NCI-H2171 (cell line): ENCODE measurements at regions not wholly inside any gene's neighbourhood (a gene's known extent, or its start where the extent isn't known, plus 50 kb on each side); places are given as distances from the start of the nearest gene placed in this dataset.
"Not testable (repeated sequence)": the region's sequence is repeated elsewhere in the genome, so short reads cannot be mapped to it uniquely, and the experiment has no call there.

Experiments used
- DNase-seq: peaks from one replicate; lab custom pipeline; 2025; lab: John Stamatoyannopoulos, UW

DNA sequence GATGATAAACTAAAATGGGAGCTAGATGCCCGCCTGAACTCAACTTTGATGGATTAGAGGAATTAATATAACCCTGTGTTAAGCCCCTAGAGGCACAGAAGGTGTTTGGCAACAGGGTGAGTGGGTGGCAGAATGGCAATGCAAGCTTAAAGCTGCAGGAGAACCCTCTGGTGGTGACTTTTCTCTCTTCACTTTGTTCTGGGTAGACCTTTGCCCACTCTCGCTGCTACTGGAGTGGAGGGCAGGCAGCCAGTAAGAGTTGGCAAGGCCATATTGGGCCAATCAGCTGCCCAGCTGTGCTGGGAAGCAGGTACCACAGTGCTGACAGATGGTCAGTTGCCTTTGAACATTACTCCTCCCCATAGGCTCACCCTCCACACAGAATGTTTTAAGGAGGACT is 468.2 kb downstream of the MMUT start:
- no peak for DNase-seq

GRCh38 chr6:48990739-48991138 is 472.3 kb downstream of the MMUT start:
- no peak for DNase-seq

DNA sequence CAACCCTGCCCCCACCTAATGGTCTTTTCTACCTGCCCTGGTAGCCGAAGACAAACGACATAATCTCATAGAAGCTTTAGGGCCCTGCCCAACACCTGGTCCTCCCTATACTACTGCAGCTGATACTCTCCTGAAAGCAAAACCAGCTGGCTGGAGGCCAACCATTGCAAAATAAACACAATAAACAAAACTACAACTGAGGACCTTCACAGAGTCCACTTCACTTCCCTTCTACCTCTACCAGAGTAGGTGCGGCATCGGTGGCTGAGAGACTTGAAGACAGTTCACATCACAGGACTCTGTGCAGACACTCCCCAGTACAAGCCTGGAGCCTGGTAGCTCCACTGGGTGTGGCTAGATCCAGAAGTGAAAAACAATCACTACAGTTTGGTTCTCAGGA is 476.2 kb downstream of the MMUT start:
- no peak for DNase-seq

- no peak for DNase-seq
Observed at GRCh38 chr6:48986105-48986504, 476.9 kb downstream of the MMUT start.

GRCh38 chr6:48985025-48985424 is 478.0 kb downstream of the MMUT start:
- DNase-seq = no peak

DNA sequence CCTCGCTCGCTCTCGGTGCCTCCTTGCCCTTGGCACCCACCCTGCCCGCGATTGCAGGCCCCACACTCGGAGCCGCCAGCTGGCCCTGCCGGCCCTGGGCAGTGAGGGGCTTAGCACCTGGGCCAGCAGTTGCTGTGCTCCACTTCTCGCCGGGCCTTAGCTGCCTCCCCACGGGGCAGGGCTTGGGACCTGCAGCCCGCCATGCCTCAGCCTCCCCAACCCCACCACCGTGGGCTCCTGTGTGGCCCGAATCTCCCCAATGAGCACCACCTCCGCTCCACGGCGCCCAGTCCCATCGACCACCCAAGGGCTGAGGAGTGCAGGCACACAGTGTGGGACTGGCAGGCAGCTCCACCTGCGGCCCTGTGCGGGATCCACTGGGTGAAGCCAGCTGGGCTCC is 479.1 kb downstream of the MMUT start:
- DNase-seq = not testable (repeated sequence)

DNA sequence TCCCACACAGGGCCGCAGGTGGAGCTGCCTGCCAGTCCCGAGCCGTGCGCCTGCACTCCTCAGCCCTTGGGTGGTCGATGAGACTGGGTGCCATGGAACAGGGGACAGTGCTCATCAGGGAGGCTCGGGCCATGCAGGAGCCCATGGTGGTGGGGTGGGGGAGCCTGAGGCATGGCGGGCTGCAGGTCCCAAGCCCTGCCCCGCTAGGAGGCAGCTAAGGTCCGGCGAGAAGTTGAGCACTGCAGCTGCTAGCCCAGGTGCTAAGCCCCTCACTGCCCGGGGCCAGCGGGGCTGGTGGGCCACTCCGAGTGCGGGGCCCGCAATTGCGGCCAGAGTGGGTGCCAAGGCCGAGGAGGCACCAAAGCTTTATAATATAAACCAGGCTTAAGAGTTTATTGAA is 479.7 kb downstream of the MMUT start:
- DNase-seq = no peak

GRCh38 chr6:48979806-48980205 is 483.2 kb downstream of the MMUT start:
- no peak for DNase-seq

DNA sequence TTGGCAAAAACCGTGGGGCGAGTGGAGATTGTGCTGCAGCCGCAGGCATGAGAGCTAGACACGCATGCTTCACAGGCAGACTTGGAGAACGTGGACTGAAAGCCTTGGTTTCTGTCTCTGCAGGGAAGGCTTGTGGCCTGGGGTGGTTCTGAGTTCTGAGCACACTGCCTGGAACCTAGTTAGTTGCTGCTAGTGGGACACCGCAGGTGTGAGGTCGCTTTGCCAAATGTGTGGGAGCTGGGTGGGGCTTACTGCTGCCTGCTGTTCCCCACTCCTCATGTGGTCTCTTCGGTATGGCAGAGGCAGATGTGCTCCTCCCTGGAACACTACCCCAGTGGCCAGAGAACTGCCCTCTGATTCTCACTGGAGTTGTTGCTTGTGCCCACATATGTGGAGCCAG is 484.0 kb downstream of the MMUT start:
- no peak for DNase-seq

DNA sequence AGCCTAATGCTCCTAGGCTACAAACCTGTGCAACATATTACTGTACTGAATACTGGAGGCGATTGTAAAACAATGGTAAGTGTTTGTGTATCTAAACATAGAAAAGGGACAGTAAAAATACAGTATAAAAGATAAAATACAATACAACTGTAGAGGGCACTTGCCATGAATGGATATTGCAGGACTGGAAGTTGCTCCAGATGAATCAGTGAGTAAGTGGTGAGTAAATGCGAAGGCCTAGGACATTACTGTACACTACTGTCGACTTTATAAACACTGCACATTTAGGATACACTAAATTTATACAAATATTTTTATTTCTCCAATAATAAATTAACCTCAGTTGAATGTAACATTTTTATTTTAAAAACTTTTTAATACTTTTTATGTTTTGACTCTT is 485.0 kb downstream of the MMUT start:
- DNase-seq = no peak

- DNase-seq = no peak
Observed at GRCh38 chr6:48977573-48977972, 485.5 kb downstream of the MMUT start.

GRCh38 chr6:48973491-48973890 is 489.6 kb downstream of the MMUT start:
- no peak for DNase-seq

DNA sequence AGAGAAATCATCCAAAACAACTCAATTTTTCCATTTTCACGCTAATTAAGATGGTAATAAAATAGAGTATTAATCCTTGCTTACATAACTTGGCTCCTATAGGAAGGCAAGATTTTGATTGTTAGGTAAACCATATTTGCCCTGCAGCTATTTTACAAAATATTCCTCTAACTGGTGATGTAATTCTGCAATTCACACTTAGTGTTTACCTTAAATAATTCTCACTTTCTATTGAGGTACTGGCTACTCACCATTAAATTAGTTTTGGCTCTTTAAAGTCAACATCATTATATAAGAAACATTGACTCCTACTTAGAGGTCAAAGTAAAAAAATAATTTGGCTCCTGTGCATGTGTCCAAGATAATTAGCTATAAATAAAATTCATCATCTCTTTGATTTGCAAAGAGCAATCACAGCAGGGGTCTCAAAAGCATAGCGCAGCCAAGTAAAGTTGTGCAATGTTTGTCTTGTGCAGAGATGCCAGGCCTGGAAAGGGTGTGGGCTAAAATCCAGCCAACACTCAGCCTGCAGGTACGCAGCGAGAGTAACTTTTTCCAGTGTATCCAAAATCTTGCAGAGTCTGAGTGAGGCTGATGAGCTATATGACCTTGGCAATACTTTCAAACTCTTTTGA is 501.2 kb downstream of the MMUT start:
- no peak for DNase-seq

- no peak for DNase-seq
Observed at GRCh38 chr6:48959251-48960060, 503.6 kb downstream of the MMUT start.

- no peak for DNase-seq
Observed at GRCh38 chr6:48957781-48958180, 505.3 kb downstream of the MMUT start.

DNA sequence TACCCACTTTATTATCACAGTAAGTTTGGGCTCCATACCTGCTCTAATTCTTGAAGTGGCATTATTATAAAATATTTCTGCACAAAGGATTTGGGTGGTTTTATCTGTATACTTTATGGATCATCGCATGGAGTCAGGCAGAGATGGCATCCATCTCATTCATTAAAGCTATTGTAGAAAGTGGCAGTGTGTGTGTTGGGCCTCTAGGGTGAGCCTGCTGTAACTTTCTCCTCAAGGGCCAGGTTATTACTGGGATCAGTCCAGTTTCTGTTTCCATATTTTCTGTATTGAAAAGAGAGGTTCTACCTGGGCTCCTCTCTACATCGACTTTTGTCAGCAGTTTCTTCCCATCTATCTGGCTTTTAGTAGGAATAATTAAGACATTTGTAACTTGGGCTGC is 511.1 kb downstream of the MMUT start:
- DNase-seq = no peak

GRCh38 chr6:48944276-48944675 is 518.8 kb downstream of the MMUT start:
- peak; percentile 25 for DNase-seq

DNA sequence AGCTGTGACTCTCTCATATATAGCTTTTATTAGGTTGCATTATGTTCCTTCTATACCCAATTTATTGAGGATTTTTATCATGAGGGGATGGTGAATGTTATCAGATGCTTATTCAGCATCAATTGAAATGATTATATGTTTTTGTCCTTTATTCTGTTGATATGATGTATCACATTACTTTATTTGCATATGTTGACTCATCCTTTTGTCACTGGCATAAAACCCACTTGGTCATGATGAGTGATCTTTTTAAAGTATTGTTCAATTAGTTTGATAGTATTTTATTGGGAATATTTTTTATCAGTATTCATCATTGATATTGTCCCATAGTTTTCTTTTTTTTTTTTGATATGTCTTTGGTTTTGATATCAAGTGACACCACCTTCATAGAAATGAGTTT is 529.9 kb downstream of the MMUT start:
- no peak for DNase-seq

- DNase-seq = no peak
Observed at GRCh38 chr6:48928937-48929336, 534.1 kb downstream of the MMUT start.

DNA sequence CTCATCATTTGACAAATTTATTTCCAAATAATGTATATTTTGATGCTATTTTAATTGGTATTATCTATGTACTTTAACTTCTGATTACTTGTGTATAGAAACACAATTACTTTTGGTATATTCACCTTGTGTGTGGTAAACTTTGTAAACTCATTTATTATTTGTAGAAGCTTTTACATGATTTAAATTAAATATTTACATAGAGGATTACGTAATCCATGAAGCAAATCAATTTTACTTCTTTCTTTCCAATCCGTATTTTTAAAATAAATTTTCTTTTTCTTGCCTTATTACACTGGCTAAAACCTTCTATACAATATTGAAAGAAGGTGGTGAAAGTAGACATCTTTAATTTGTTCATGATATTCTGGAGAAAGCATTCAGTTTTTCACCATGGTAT is 540.2 kb downstream of the MMUT start:
- DNase-seq = no peak

- no peak for DNase-seq
Observed at GRCh38 chr6:48919555-48919954, 543.5 kb downstream of the MMUT start.

- DNase-seq = no peak
Observed at GRCh38 chr6:48917233-48917632, 545.8 kb downstream of the MMUT start.

- no peak for DNase-seq
Observed at GRCh38 chr6:48916607-48917006, 546.4 kb downstream of the MMUT start.

DNA sequence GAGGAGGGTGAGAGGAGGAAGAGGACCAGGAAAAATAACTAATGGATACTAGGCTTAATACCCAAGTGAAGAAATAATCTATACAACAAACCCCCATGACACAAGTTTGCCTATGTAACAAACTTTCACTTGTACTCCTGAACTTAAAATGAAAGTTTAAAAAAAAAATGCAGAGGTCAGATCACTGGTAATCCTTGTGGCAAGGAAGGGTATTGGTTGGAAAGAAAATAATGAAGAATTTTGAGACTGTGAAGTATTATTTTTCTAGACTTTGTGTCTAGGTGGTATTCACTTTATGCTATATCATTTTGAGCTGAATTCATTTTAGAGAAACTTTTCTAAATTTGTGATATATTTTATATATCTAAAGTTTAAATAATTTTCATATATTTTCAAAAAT is 547.5 kb downstream of the MMUT start:
- no peak for DNase-seq
